ENCODE measurements at regions not wholly inside any gene's neighbourhood (a gene's known extent, or its start where the extent isn't known, plus 50 kb on each side); places are given as distances from the start of the nearest gene placed in this dataset.
"Not testable (repeated sequence)": the region's sequence is repeated elsewhere in the genome, so short reads cannot be mapped to it uniquely, and the experiment has no call there.

- TF ChIP-seq CTCF (IDR thresholded peaks at IDR 0.05); ZFX (IDR thresholded peaks at IDR 0.05; ENCODE audit: borderline replicate concordance): not testable (repeated sequence)
These were observed 1295.1 kb downstream of the RPIA start for GRCh38 chr2:89986532-89986931.
